ENCODE measurements at regions not wholly inside any gene's neighbourhood (a gene's known extent, or its start where the extent isn't known, plus 50 kb on each side); places are given as distances from the start of the nearest gene placed in this dataset.
"Not testable (repeated sequence)": the region's sequence is repeated elsewhere in the genome, so short reads cannot be mapped to it uniquely, and the experiment has no call there.

- H3K9ac ChIP-seq (ENCODE audit: low read length) = no peak overlapping the region
- no peak overlapping the region for H3K4me3 ChIP-seq (ENCODE audit: low read depth, low read length)
- no peaks in the 10 kb centered on the region for H3K27me3 ChIP-seq (ENCODE audit: control insufficient read depth, insufficient read depth, low read length)
- peaks cover 22% of the 10 kb centered on the region for H3K4me1 ChIP-seq (ENCODE audit: control insufficient read depth, insufficient read depth, low read length)
- 0 out of 2 replicates have a peak, but pooled peaks cover 2% of the 10 kb centered on the region for H3K9me3 ChIP-seq (ENCODE audit: control insufficient read depth, insufficient read depth, low read depth, low read length)
- no peak overlapping the region for H3K27ac ChIP-seq (ENCODE audit: low read depth, low read length)
- H3K36me3 ChIP-seq (ENCODE audit: control insufficient read depth, insufficient read depth, low read length) = no peaks in the 10 kb centered on the region
These were observed 370.4 kb upstream of the GRAMD2B start for GRCh38 chr5:126052791-126053190.

- H3K9ac ChIP-seq (ENCODE audit: low read length) = no peak overlapping the region
- H3K27ac ChIP-seq (ENCODE audit: low read depth, low read length) = no peak overlapping the region
- peaks cover 24% of the 10 kb centered on the region for H3K4me1 ChIP-seq (ENCODE audit: control insufficient read depth, insufficient read depth, low read length)
- no peaks in the 10 kb centered on the region for H3K27me3 ChIP-seq (ENCODE audit: control insufficient read depth, insufficient read depth, low read length)
- H3K9me3 ChIP-seq (ENCODE audit: control insufficient read depth, insufficient read depth, low read depth, low read length) = peaks cover 6% of the 10 kb centered on the region
- H3K36me3 ChIP-seq (ENCODE audit: control insufficient read depth, insufficient read depth, low read length) = no peaks in the 10 kb centered on the region
- H3K4me3 ChIP-seq (ENCODE audit: low read depth, low read length) = no peak overlapping the region
These were observed 369.6 kb upstream of the GRAMD2B start for GRCh38 chr5:126053630-126054029.

GRCh38 chr5:126054577-126055347 lies 368.4 kb upstream of the GRAMD2B start:
- peaks cover 8% of the 10 kb centered on the region for H3K9me3 ChIP-seq (ENCODE audit: control insufficient read depth, insufficient read depth, low read depth, low read length)
- peak overlapping the region; percentile 1; the same call in 1 of the 2 replicates for H3K27ac ChIP-seq (ENCODE audit: low read depth, low read length)
- H3K4me3 ChIP-seq (ENCODE audit: low read depth, low read length) = no peak overlapping the region
- no peaks in the 10 kb centered on the region for H3K36me3 ChIP-seq (ENCODE audit: control insufficient read depth, insufficient read depth, low read length)
- peaks cover 24% of the 10 kb centered on the region for H3K4me1 ChIP-seq (ENCODE audit: control insufficient read depth, insufficient read depth, low read length)
- no peaks in the 10 kb centered on the region for H3K27me3 ChIP-seq (ENCODE audit: control insufficient read depth, insufficient read depth, low read length)
- no peak overlapping the region for H3K9ac ChIP-seq (ENCODE audit: low read length)

GRCh38 chr5:126055348-126055729 lies 367.9 kb upstream of the GRAMD2B start:
- H3K4me3 ChIP-seq (ENCODE audit: low read depth, low read length) = no peak overlapping the region
- H3K4me1 ChIP-seq (ENCODE audit: control insufficient read depth, insufficient read depth, low read length) = peaks cover 24% of the 10 kb centered on the region
- H3K27ac ChIP-seq (ENCODE audit: low read depth, low read length) = peak overlapping the region; percentile 1; the same call in 1 of the 2 replicates
- H3K36me3 ChIP-seq (ENCODE audit: control insufficient read depth, insufficient read depth, low read length) = no peaks in the 10 kb centered on the region
- H3K9me3 ChIP-seq (ENCODE audit: control insufficient read depth, insufficient read depth, low read depth, low read length) = peaks cover 8% of the 10 kb centered on the region
- no peaks in the 10 kb centered on the region for H3K27me3 ChIP-seq (ENCODE audit: control insufficient read depth, insufficient read depth, low read length)
- no peak overlapping the region for H3K9ac ChIP-seq (ENCODE audit: low read length)

- Histone ChIP-seq H3K9ac (ENCODE audit: low read length) (no peak overlapping the region), H3K36me3 (ENCODE audit: control insufficient read depth, insufficient read depth, low read length) (no peaks in the 10 kb centered on the region), H3K4me1 (ENCODE audit: control insufficient read depth, insufficient read depth, low read length) (peaks cover 24% of the 10 kb centered on the region), H3K27ac (ENCODE audit: low read depth, low read length) (peak overlapping the region; percentile 42; the same call in 1 of the 2 replicates), H3K27me3 (ENCODE audit: control insufficient read depth, insufficient read depth, low read length) (no peaks in the 10 kb centered on the region), H3K9me3 (ENCODE audit: control insufficient read depth, insufficient read depth, low read depth, low read length) (peaks cover 8% of the 10 kb centered on the region), H3K4me3 (ENCODE audit: low read depth, low read length) (no peak overlapping the region)
These were observed 366.9 kb upstream of the GRAMD2B start for GRCh38 chr5:126056352-126056751.

- H3K27ac ChIP-seq (ENCODE audit: low read depth, low read length) = peak overlapping the region; percentile 92
- no peaks in the 10 kb centered on the region for H3K36me3 ChIP-seq (ENCODE audit: control insufficient read depth, insufficient read depth, low read length)
- peaks cover 24% of the 10 kb centered on the region for H3K4me1 ChIP-seq (ENCODE audit: control insufficient read depth, insufficient read depth, low read length)
- peaks cover 8% of the 10 kb centered on the region for H3K9me3 ChIP-seq (ENCODE audit: control insufficient read depth, insufficient read depth, low read depth, low read length)
- no peak overlapping the region for H3K9ac ChIP-seq (ENCODE audit: low read length)
- no peaks in the 10 kb centered on the region for H3K27me3 ChIP-seq (ENCODE audit: control insufficient read depth, insufficient read depth, low read length)
- H3K4me3 ChIP-seq (ENCODE audit: low read depth, low read length) = no peak overlapping the region
These were observed 366.2 kb upstream of the GRAMD2B start for GRCh38 chr5:126056851-126057622.

- not testable (repeated sequence) for H3K9ac ChIP-seq (ENCODE audit: low read length); H3K27ac ChIP-seq (ENCODE audit: low read depth, low read length); H3K36me3 ChIP-seq (ENCODE audit: control insufficient read depth, insufficient read depth, low read length); H3K4me3 ChIP-seq (ENCODE audit: low read depth, low read length); H3K9me3 ChIP-seq (ENCODE audit: control insufficient read depth, insufficient read depth, low read depth, low read length); H3K27me3 ChIP-seq (ENCODE audit: control insufficient read depth, insufficient read depth, low read length)
- H3K4me1 ChIP-seq (ENCODE audit: control insufficient read depth, insufficient read depth, low read length) = peaks cover 24% of the 10 kb centered on the region
These were observed 364.8 kb upstream of the GRAMD2B start for GRCh38 chr5:126058392-126058791.

- H3K4me1 ChIP-seq (ENCODE audit: control insufficient read depth, insufficient read depth, low read length) = peaks cover 4% of the 10 kb centered on the region; the same call in 1 of the 2 replicates
- H3K27ac ChIP-seq (ENCODE audit: low read depth, low read length) = no peak overlapping the region
- H3K4me3 ChIP-seq (ENCODE audit: low read depth, low read length) = no peak overlapping the region
- peaks cover 6% of the 10 kb centered on the region for H3K9me3 ChIP-seq (ENCODE audit: control insufficient read depth, insufficient read depth, low read depth, low read length)
- H3K36me3 ChIP-seq (ENCODE audit: control insufficient read depth, insufficient read depth, low read length) = no peaks in the 10 kb centered on the region
- no peak overlapping the region for H3K9ac ChIP-seq (ENCODE audit: low read length)
- no peaks in the 10 kb centered on the region for H3K27me3 ChIP-seq (ENCODE audit: control insufficient read depth, insufficient read depth, low read length)
These were observed 360.6 kb upstream of the GRAMD2B start for GRCh38 chr5:126062398-126063221.

- H3K4me1 ChIP-seq (ENCODE audit: control insufficient read depth, insufficient read depth, low read length) = no peaks in the 10 kb centered on the region
- H3K9ac ChIP-seq (ENCODE audit: low read length) = no peak overlapping the region
- H3K27me3 ChIP-seq (ENCODE audit: control insufficient read depth, insufficient read depth, low read length) = no peaks in the 10 kb centered on the region
- no peaks in the 10 kb centered on the region for H3K9me3 ChIP-seq (ENCODE audit: control insufficient read depth, insufficient read depth, low read depth, low read length)
- no peaks in the 10 kb centered on the region for H3K36me3 ChIP-seq (ENCODE audit: control insufficient read depth, insufficient read depth, low read length)
- H3K4me3 ChIP-seq (ENCODE audit: low read depth, low read length) = no peak overlapping the region
- no peak overlapping the region for H3K27ac ChIP-seq (ENCODE audit: low read depth, low read length)
These were observed 358.1 kb upstream of the GRAMD2B start for GRCh38 chr5:126065061-126065460.

- H3K9ac ChIP-seq (ENCODE audit: low read length) = no peak overlapping the region
- no peak overlapping the region for H3K27ac ChIP-seq (ENCODE audit: low read depth, low read length)
- H3K4me1 ChIP-seq (ENCODE audit: control insufficient read depth, insufficient read depth, low read length) = no peaks in the 10 kb centered on the region
- no peaks in the 10 kb centered on the region for H3K27me3 ChIP-seq (ENCODE audit: control insufficient read depth, insufficient read depth, low read length)
- no peaks in the 10 kb centered on the region for H3K36me3 ChIP-seq (ENCODE audit: control insufficient read depth, insufficient read depth, low read length)
- no peak overlapping the region for H3K4me3 ChIP-seq (ENCODE audit: low read depth, low read length)
- no peaks in the 10 kb centered on the region for H3K9me3 ChIP-seq (ENCODE audit: control insufficient read depth, insufficient read depth, low read depth, low read length)
These were observed 356.4 kb upstream of the GRAMD2B start for GRCh38 chr5:126066836-126067235.

Data from HUES6 (cell line).